ENCODE measurements at regions not wholly inside any gene's neighbourhood (a gene's known extent, or its start where the extent isn't known, plus 50 kb on each side); places are given as distances from the start of the nearest gene placed in this dataset.

GRCh38 chr6:81669445-81669844, 83.0 kb downstream of the TENT5A start:
- H3K4me2 ChIP-seq (replicated peaks; ENCODE audit: extremely low read depth, low read length, poor library complexity, severe bottlenecking), result no peak overlapping the region
- H2AFZ ChIP-seq (ENCODE audit: insufficient read depth, low read depth, low read length, poor library complexity, severe bottlenecking), result no peak overlapping the region
- no peaks in the 10 kb centered on the region for H3K4me1 Mint-ChIP-seq
- TF ChIP-seq CTCF (IDR thresholded peaks at IDR 0.05), result no peak
- no peak overlapping the region for H3K27ac Mint-ChIP-seq
- no peak for DNase-seq
- H3K36me3 ChIP-seq (replicated peaks in 1 of 2; ENCODE audit: control insufficient read depth in 1 of 2, insufficient read depth in 2 of 2, low read length in 2 of 2), result no peaks in the 10 kb centered on the region
- H3K27ac ChIP-seq (ENCODE audit: low read depth in 1 of 2, low read length in 2 of 2), result no peak overlapping the region
- WGBS (ENCODE audit: insufficient coverage), result 93% methylated on average over 2 of the region's 2 CpGs
- H3K9me3 Mint-ChIP-seq, result peaks cover 2 to 18% (median 8%) of the 10 kb centered on the region in 7 donors
- no peaks in the 10 kb centered on the region for H3K9me3 ChIP-seq (replicated peaks in 1 of 2; ENCODE audit: control insufficient read depth in 1 of 2, insufficient read depth in 1 of 2, low read length in 2 of 2)
- no peak overlapping the region for H3K9ac ChIP-seq (ENCODE audit: insufficient read depth, low read length, poor library complexity, severe bottlenecking)
- no peak overlapping the region for H3K4me3 Mint-ChIP-seq
- H3K79me2 ChIP-seq (ENCODE audit: insufficient read depth, low read length), result no peaks in the 10 kb centered on the region
- no peak overlapping the region for H3K4me3 ChIP-seq (replicated peaks in 1 of 3; ENCODE audit: low read depth in 2 of 3, low read length in 3 of 3)
- H3K36me3 Mint-ChIP-seq, result no peaks in the 10 kb centered on the region
- no peaks in the 10 kb centered on the region for H3K27me3 Mint-ChIP-seq (ENCODE audit: low read depth in 3 of 3)
- no peaks in the 10 kb centered on the region for H4K20me1 ChIP-seq (ENCODE audit: insufficient read depth, low read length)
- intact Hi-C loops (cut with micrococcal nuclease), result no loop called here
- no peaks in the 10 kb centered on the region for H3K4me1 ChIP-seq (ENCODE audit: control insufficient read depth in 1 of 2, insufficient read depth in 2 of 2, low read length in 2 of 2)
- H3K27me3 ChIP-seq (ENCODE audit: control insufficient read depth in 2 of 2, insufficient read depth in 2 of 2, low read length in 2 of 2), result no peaks in the 10 kb centered on the region

GRCh38 chr6:81668615-81669047, 83.8 kb downstream of the TENT5A start:
- Histone ChIP-seq H4K20me1 (ENCODE audit: insufficient read depth, low read length) (no peaks in the 10 kb centered on the region), H3K4me2 (replicated peaks; ENCODE audit: extremely low read depth, low read length, poor library complexity, severe bottlenecking) (no peak overlapping the region), H2AFZ (ENCODE audit: insufficient read depth, low read depth, low read length, poor library complexity, severe bottlenecking) (no peak overlapping the region), H3K36me3 (replicated peaks in 1 of 2; ENCODE audit: control insufficient read depth in 1 of 2, insufficient read depth in 2 of 2, low read length in 2 of 2) (no peaks in the 10 kb centered on the region), H3K79me2 (ENCODE audit: insufficient read depth, low read length) (no peaks in the 10 kb centered on the region), H3K9me3 (replicated peaks in 1 of 2; ENCODE audit: control insufficient read depth in 1 of 2, insufficient read depth in 1 of 2, low read length in 2 of 2) (no peaks in the 10 kb centered on the region), H3K9ac (ENCODE audit: insufficient read depth, low read length, poor library complexity, severe bottlenecking) (no peak overlapping the region), H3K4me3 (replicated peaks in 1 of 3; ENCODE audit: low read depth in 2 of 3, low read length in 3 of 3) (no peak overlapping the region), H3K27ac (ENCODE audit: low read depth in 1 of 2, low read length in 2 of 2) (no peak overlapping the region), H3K4me1 (ENCODE audit: control insufficient read depth in 1 of 2, insufficient read depth in 2 of 2, low read length in 2 of 2) (no peaks in the 10 kb centered on the region), H3K27me3 (ENCODE audit: control insufficient read depth in 2 of 2, insufficient read depth in 2 of 2, low read length in 2 of 2) (no peaks in the 10 kb centered on the region)
- Mint-ChIP-seq H3K9me3 (peaks cover 0 to 16% (median 5%) of the 10 kb centered on the region in 7 donors), H3K27ac (no peak overlapping the region), H3K4me1 (no peaks in the 10 kb centered on the region), H3K36me3 (no peaks in the 10 kb centered on the region), H3K4me3 (no peak overlapping the region), H3K27me3 (ENCODE audit: low read depth in 3 of 3) (no peaks in the 10 kb centered on the region)
- no peak for DNase-seq
- intact Hi-C loops (cut with micrococcal nuclease), result no loop called here
- no peak for TF ChIP-seq CTCF (IDR thresholded peaks at IDR 0.05)
- no CpG with 5 or more reads among the region's 1 CpG for WGBS (ENCODE audit: insufficient coverage)

All from CD14-positive monocyte (primary cell).